NT2/D1 (cell line): ENCODE measurements at regions not wholly inside any gene's neighbourhood (a gene's known extent, or its start where the extent isn't known, plus 50 kb on each side); places are given as distances from the start of the nearest gene placed in this dataset.

Source experiments
- DNase-seq: peaks from one replicate; pipeline ENCODE4 v3.0.0-alpha.2; 2011; ENCODE audit warnings: low read depth, low spot score
- H3K27me3 ChIP-seq: 2 replicates; pipeline ENCODE4 v1.6.0; 2011; ENCODE audit warnings: mild to moderate bottlenecking; ENCODE audit not compliant: insufficient read length, insufficient read depth
- H3K36me3 ChIP-seq: 2 replicates; pipeline ENCODE4 v1.6.1; 2011; ENCODE audit warnings: mild to moderate bottlenecking, low read length, mixed read lengths; ENCODE audit not compliant: insufficient read depth, insufficient read length
- H3K4me1 ChIP-seq: 2 replicates; pipeline ENCODE4 v1.5.1; 2011; ENCODE audit not compliant: insufficient read depth, insufficient read length
- H3K4me3 ChIP-seq: 2 replicates; pipeline ENCODE4 v1.5.1; 2011; ENCODE audit warnings: low read depth; ENCODE audit not compliant: insufficient read length
- H3K9ac ChIP-seq: 2 replicates; pipeline ENCODE4 v1.6.0; 2011; ENCODE audit warnings: low read depth; ENCODE audit not compliant: insufficient read length
- H3K9me3 ChIP-seq: 2 replicates; pipeline ENCODE4 v1.5.1; 2011; ENCODE audit warnings: mild to moderate bottlenecking, low read length; ENCODE audit not compliant: insufficient read depth
- SUZ12 ChIP-seq: IDR thresholded peaks from 2 replicates; pipeline ENCODE4 v1.6.1; 2011; ENCODE audit not compliant: insufficient read length, insufficient read depth; ENCODE audit errors: extremely low read depth
- YY1 ChIP-seq: IDR thresholded peaks from 2 replicates; pipeline ENCODE4 v1.6.1; 2011; ENCODE audit not compliant: insufficient read length, insufficient read depth
- ZNF274 ChIP-seq: IDR thresholded peaks from 2 replicates; pipeline ENCODE4 v1.6.1; 2011; ENCODE audit warnings: mild to moderate bottlenecking, low read depth, low read length

- H3K4me1 ChIP-seq, result no peaks in the 10 kb centered on the region
- no peak overlapping the region for H3K9ac ChIP-seq
- H3K27me3 ChIP-seq, result no peaks in the 10 kb centered on the region
- no peaks in the 10 kb centered on the region for H3K9me3 ChIP-seq
- no peak for TF ChIP-seq ZNF274
- no peak for DNase-seq
- no peak overlapping the region for H3K4me3 ChIP-seq
- no peaks in the 10 kb centered on the region for H3K36me3 ChIP-seq
Measured at GRCh38 chr13:76512721-76513145, 373.5 kb downstream of the KCTD12 start.

GRCh38 chr13:76505437-76505836 is 380.8 kb downstream of the KCTD12 start:
- no peaks in the 10 kb centered on the region for H3K27me3 ChIP-seq
- no peak overlapping the region for H3K9ac ChIP-seq
- H3K4me1 ChIP-seq, result no peaks in the 10 kb centered on the region
- no peak for DNase-seq
- H3K36me3 ChIP-seq, result no peaks in the 10 kb centered on the region
- H3K9me3 ChIP-seq, result no peaks in the 10 kb centered on the region
- no peak overlapping the region for H3K4me3 ChIP-seq
- TF ChIP-seq YY1 (no peak), SUZ12 (no peak)

GRCh38 chr13:76503766-76504165 is 382.4 kb downstream of the KCTD12 start:
- Histone ChIP-seq H3K9ac (no peak overlapping the region), H3K9me3 (no peaks in the 10 kb centered on the region), H3K4me3 (no peak overlapping the region), H3K36me3 (no peaks in the 10 kb centered on the region), H3K27me3 (no peaks in the 10 kb centered on the region), H3K4me1 (no peaks in the 10 kb centered on the region)
- TF ChIP-seq ZNF274 (no peak), SUZ12 (no peak), YY1 (no peak)
- DNase-seq, result no peak

- Histone ChIP-seq H3K27me3 (no peaks in the 10 kb centered on the region), H3K9me3 (no peaks in the 10 kb centered on the region)
Measured at GRCh38 chr13:76503291-76503690, 382.9 kb downstream of the KCTD12 start.

GRCh38 chr13:76500894-76501293 is 385.3 kb downstream of the KCTD12 start:
- no peak for TF ChIP-seq SUZ12
- TF ChIP-seq YY1, result no peak
- TF ChIP-seq ZNF274, result no peak
- no peak overlapping the region for H3K4me3 ChIP-seq

More at GRCh38 chr13:76503291-76503690, 382.9 kb downstream of the KCTD12 start:
- H3K36me3 ChIP-seq, result no peaks in the 10 kb centered on the region
- H3K4me3 ChIP-seq, result no peak overlapping the region
- no peaks in the 10 kb centered on the region for H3K4me1 ChIP-seq
- DNase-seq, result no peak
- no peak overlapping the region for H3K9ac ChIP-seq
- no peak for TF ChIP-seq YY1
- TF ChIP-seq SUZ12, result no peak
- no peak for TF ChIP-seq ZNF274

GRCh38 chr13:76499891-76500290 is 386.3 kb downstream of the KCTD12 start:
- no peaks in the 10 kb centered on the region for H3K4me1 ChIP-seq
- no peak overlapping the region for H3K9ac ChIP-seq
- no peaks in the 10 kb centered on the region for H3K9me3 ChIP-seq
- no peaks in the 10 kb centered on the region for H3K27me3 ChIP-seq
- H3K36me3 ChIP-seq, result no peaks in the 10 kb centered on the region
- H3K4me3 ChIP-seq, result no peak overlapping the region
- DNase-seq, result no peak
- TF ChIP-seq SUZ12 (no peak), YY1 (no peak), ZNF274 (no peak)

More at GRCh38 chr13:76500894-76501293, 385.3 kb downstream of the KCTD12 start:
- H3K9ac ChIP-seq, result no peak overlapping the region
- H3K9me3 ChIP-seq, result no peaks in the 10 kb centered on the region
- DNase-seq, result no peak
- H3K4me1 ChIP-seq, result no peaks in the 10 kb centered on the region
- H3K36me3 ChIP-seq, result no peaks in the 10 kb centered on the region
- no peaks in the 10 kb centered on the region for H3K27me3 ChIP-seq

- no peaks in the 10 kb centered on the region for H3K27me3 ChIP-seq
- TF ChIP-seq SUZ12 (no peak), ZNF274 (no peak), YY1 (no peak)
- H3K9me3 ChIP-seq, result no peaks in the 10 kb centered on the region
- H3K4me3 ChIP-seq, result no peak overlapping the region
- no peak overlapping the region for H3K9ac ChIP-seq
- no peak for DNase-seq
- H3K4me1 ChIP-seq, result no peaks in the 10 kb centered on the region
- no peaks in the 10 kb centered on the region for H3K36me3 ChIP-seq
Measured at GRCh38 chr13:76489274-76489673, 396.9 kb downstream of the KCTD12 start.

- Histone ChIP-seq H3K27me3 (no peaks in the 10 kb centered on the region), H3K9ac (no peak overlapping the region), H3K36me3 (no peaks in the 10 kb centered on the region), H3K4me3 (no peak overlapping the region), H3K9me3 (no peaks in the 10 kb centered on the region; the same call in 1 of the 2 replicates), H3K4me1 (no peaks in the 10 kb centered on the region)
- TF ChIP-seq YY1, result no peak
- no peak for TF ChIP-seq ZNF274
- no peak for TF ChIP-seq SUZ12
- DNase-seq, result no peak
Measured at GRCh38 chr13:76481738-76482137, 404.5 kb downstream of the KCTD12 start.
